Esophagus squamous epithelium (tissue), 5 donors: ENCODE measurements at regions not wholly inside any gene's neighbourhood (a gene's known extent, or its start where the extent isn't known, plus 50 kb on each side); places are given as distances from the start of the nearest gene placed in this dataset.
"Not testable (repeated sequence)": the region's sequence is repeated elsewhere in the genome, so short reads cannot be mapped to it uniquely, and the experiment has no call there.

Experiments
- DNase-seq: peaks from one replicate; lab custom pipeline; 2025; lab: John Stamatoyannopoulos, UW
- H3K27ac ChIP-seq, 4 donors: fragments of 200-600 bp; sonication (generic); one replicate each; pipeline ENCODE4 v1.5.1; 2016 to 2019; ENCODE audit warnings: mild to moderate bottlenecking in 1 of 4
- H3K27me3 ChIP-seq, 4 donors: fragments of 200-600 bp; sonication (generic); 1 replicate in 3 of 4; 2 replicates in 1 of 4; pipeline versions ENCODE4 v1.5.1 to v1.6.0; 2017 to 2021; ENCODE audit warnings: antibody characterized with exemption in 1 of 4
- H3K36me3 ChIP-seq, 3 donors: fragments of 200-600 bp; sonication (generic); one replicate each; pipeline ENCODE4 v1.5.1; 2016 to 2019
- H3K4me1 ChIP-seq, 3 donors: fragments of 200-600 bp; sonication (generic); one replicate each; pipeline ENCODE4 v1.5.1; 2017 to 2019
- H3K4me3 ChIP-seq, 4 donors: fragments of 200-600 bp; sonication (generic); 1 replicate in 3 of 4; 2 replicates in 1 of 4; pipeline ENCODE4 v1.5.1; 2016 to 2019; ENCODE audit warnings: mild to moderate bottlenecking in 2 of 4, moderate library complexity in 1 of 4
- H3K9me3 ChIP-seq, 3 donors: fragments of 200-600 bp; sonication (generic); one replicate each; pipeline ENCODE4 v1.5.1; 2016 to 2019
- CTCF ChIP-seq, 6 experiments: fragments of 450-650 bp in 4 of 6; fragments of 200-600 bp in 2 of 6; sonication (generic) in 2 of 6; IDR thresholded peaks; one replicate each; pipeline ENCODE4 v1.5.1; 2016 to 2019; ENCODE audit warnings: antibody characterized with exemption in 6 of 6, mild to moderate bottlenecking in 4 of 6, moderate library complexity in 4 of 6
- POLR2A ChIP-seq, 4 donors: fragments of 450-650 bp; IDR thresholded peaks; one replicate each; pipeline ENCODE4 v1.6.1; 2017; ENCODE audit warnings: antibody characterized with exemption in 4 of 4, mild to moderate bottlenecking in 4 of 4, moderate library complexity in 3 of 4
- WGBS, 2 donors: methylation state at CpG; one replicate each; pipeline ENCODE4 v1.1.5; 2018; 5-methylcytosine and 5-hydroxymethylcytosine counted together
- intact Hi-C: fragments of 100-400 bp; cut with DNase I; formaldehyde crosslinking; loops from one replicate; pipeline ENCODE4 v1.15.0; 2022
- donor health status: DM: yes; HTN: yes; CAD: no.

DNA sequence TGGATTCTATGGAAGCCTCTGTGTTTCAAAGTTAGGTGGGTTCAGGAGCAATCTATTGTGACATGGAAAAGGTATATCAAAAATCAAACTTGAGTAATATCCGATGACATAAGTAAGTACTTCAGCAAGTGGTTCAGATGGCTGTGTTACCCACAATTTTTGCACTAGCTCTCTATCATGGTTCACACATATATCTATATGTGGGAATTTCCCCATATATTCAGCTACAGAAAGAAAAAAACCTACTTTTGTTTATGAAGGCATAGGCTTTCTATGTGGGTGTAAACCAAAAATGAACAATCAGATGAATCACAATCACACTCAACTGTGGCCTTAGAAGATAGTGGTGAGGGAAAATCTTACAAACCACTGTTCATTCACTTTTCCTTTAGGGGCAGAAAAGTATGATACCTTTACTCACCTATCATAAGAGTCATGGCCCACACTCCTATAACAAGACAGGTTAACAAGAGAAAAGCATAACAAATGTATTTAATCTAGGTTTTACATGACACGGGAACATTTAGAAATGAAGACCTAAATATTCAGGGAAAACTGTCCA lies 449.6 kb upstream of the HTR1E start:
- DNase-seq = no peak
- Histone ChIP-seq H3K4me1 (no peaks in the 10 kb centered on the region), H3K36me3 (no peaks in the 10 kb centered on the region), H3K27ac (no peak overlapping the region), H3K27me3 (no peaks in the 10 kb centered on the region), H3K9me3 (no peaks in the 10 kb centered on the region), H3K4me3 (no peak overlapping the region)
- WGBS, 2 donors = 88 to 93% methylated on average over 2 of the region's 2 CpGs
- intact Hi-C loops = no loop called here
- TF ChIP-seq CTCF (IDR thresholded peaks at IDR 0.05) (no peak), POLR2A (IDR thresholded peaks at IDR 0.05) (no peak)

DNA sequence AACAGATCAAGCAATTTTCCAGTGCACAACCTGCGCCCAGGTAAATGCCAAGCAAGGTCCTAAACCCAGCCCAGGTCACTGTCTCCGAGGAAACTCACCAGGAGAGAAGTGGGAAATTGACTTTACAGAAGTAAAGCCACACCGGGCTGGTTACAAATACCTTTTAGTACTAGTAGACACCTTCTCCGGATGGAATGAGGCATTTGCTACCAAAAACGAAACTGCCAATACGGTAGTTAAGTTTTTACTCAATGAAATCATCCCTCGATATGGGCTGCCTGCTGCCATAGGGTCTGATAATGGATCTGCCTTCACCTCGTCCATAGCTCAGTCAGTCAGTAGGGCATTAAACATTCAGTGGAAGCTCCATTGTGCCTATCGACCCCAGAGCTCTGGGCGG lies 459.0 kb upstream of the HTR1E start:
- intact Hi-C loops, H3K27ac ChIP-seq, H3K4me3 ChIP-seq, H3K27me3 ChIP-seq, H3K4me1 ChIP-seq, H3K9me3 ChIP-seq, DNase-seq, H3K36me3 ChIP-seq: not testable (repeated sequence)
- 78% methylated on average over 9 to 10 of the region's 10 CpGs for WGBS, 2 donors

DNA sequence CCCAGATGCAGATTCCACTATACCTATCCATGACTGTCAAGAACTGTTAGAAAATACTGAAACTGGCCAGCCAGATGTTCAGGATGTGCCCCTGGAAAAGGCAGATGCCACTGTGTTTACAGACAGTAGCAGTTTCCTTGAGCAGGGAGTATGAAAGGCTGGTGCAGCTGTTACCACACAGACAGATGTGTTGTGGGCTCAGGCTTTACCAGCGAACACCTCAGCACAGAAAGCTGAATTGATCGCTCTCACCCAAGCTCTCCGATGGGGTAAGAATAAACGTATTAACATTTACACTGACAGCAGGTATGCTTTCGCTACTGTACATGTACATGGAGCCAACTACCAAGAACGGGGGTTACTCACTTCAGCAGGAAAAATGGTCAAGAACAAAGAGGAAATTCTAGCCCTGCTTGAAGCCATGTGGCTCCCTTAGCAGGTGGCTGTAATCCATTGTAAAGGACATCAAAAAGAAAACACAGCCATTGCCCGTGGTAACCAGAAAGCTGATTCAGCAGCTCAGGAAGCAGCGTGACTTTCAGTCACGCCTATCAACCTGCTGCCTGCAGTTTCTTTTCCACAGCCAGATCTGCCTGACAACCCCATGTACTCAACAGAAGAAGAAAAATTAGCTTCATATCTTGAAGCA lies 459.7 kb upstream of the HTR1E start:
- Histone ChIP-seq H3K4me1 (no peaks in the 10 kb centered on the region), H3K27me3 (no peaks in the 10 kb centered on the region), H3K27ac (no peak overlapping the region), H3K9me3 (no peaks in the 10 kb centered on the region), H3K4me3 (no peak overlapping the region), H3K36me3 (no peaks in the 10 kb centered on the region)
- WGBS, 2 donors = 36 to 43% methylated on average over 9 of the region's 9 CpGs
- TF ChIP-seq CTCF (IDR thresholded peaks at IDR 0.05) (no peak), POLR2A (IDR thresholded peaks at IDR 0.05) (no peak)
- intact Hi-C loops = no loop called here
- no peak for DNase-seq

GRCh38 chr6:86476311-86476710 lies 461.0 kb upstream of the HTR1E start:
- Histone ChIP-seq H3K4me1 (no peaks in the 10 kb centered on the region), H3K4me3 (no peak overlapping the region), H3K27me3 (no peaks in the 10 kb centered on the region), H3K27ac (no peak overlapping the region), H3K9me3 (no peaks in the 10 kb centered on the region), H3K36me3 (no peaks in the 10 kb centered on the region)
- intact Hi-C loops = no loop called here
- no peak for TF ChIP-seq CTCF (IDR thresholded peaks at IDR 0.05)
- no peak for DNase-seq
- WGBS, 2 donors = 67 to 68% methylated on average over 3 to 4 of the region's 4 CpGs

- no peaks in the 10 kb centered on the region for H3K9me3 ChIP-seq
- WGBS, 2 donors = 79 to 89% methylated on average over 9 of the region's 9 CpGs
- H3K27me3 ChIP-seq = no peaks in the 10 kb centered on the region
- TF ChIP-seq POLR2A (IDR thresholded peaks at IDR 0.05) (no peak), CTCF (IDR thresholded peaks at IDR 0.05) (no peak)
- intact Hi-C loops = no loop called here
- H3K4me3 ChIP-seq = no peak overlapping the region
- H3K36me3 ChIP-seq = no peaks in the 10 kb centered on the region
- H3K27ac ChIP-seq = no peak overlapping the region
- no peaks in the 10 kb centered on the region for H3K4me1 ChIP-seq
- no peak for DNase-seq
Observed at GRCh38 chr6:86474081-86474480, 463.2 kb upstream of the HTR1E start.
